Prostate gland (tissue), 2 donors: ENCODE measurements at regions not wholly inside any gene's neighbourhood (a gene's known extent, or its start where the extent isn't known, plus 50 kb on each side); places are given as distances from the start of the nearest gene placed in this dataset.

Experiments
- DNase-seq: peaks from one replicate; pipeline ENCODE4 v3.0.0-alpha.2; 2019; ENCODE audit warnings: low spot score
- H3K27ac ChIP-seq, 2 donors: fragments of 200-600 bp; sonication (generic); 2 replicates each; pipeline ENCODE4 v1.5.1; 2017 to 2019
- H3K27me3 ChIP-seq: fragments of 200-600 bp; sonication (generic); replicated peaks from 2 replicates; pipeline ENCODE4 v1.5.1; 2019; ENCODE audit not compliant: insufficient read depth
- H3K36me3 ChIP-seq, 2 donors: fragments of 200-600 bp; sonication (generic); 1 replicate in 1 of 2; 2 replicates in 1 of 2; pipeline versions ENCODE4 v1.5.1 to v1.8.1; 2017 to 2019
- H3K4me1 ChIP-seq: fragments of 200-600 bp; sonication (generic); replicated peaks from 2 replicates; pipeline ENCODE4 v1.5.1; 2019
- H3K4me3 ChIP-seq, 2 donors: fragments of 200-600 bp; sonication (generic); 2 replicates each; pipeline ENCODE4 v1.5.1; 2017 to 2019
- H3K9me3 ChIP-seq: fragments of 200-600 bp; sonication (generic); 2 replicates; pipeline ENCODE4 v1.5.1; 2017
- POLR2A ChIP-seq: fragments of 450-650 bp; IDR thresholded peaks from one replicate; pipeline ENCODE4 v1.6.1; 2016; ENCODE audit warnings: antibody characterized with exemption, mild to moderate bottlenecking
- POLR2AphosphoS5 ChIP-seq: sonication (generic); formaldehyde crosslinking; IDR thresholded peaks from one replicate; pipeline ENCODE4 v1.6.1; 2017; ENCODE audit warnings: antibody characterized with exemption
- WGBS: methylation state at CpG from one replicate; pipeline ENCODE4 v1.1.5; 2018; 5-methylcytosine and 5-hydroxymethylcytosine counted together
- intact Hi-C: fragments of 100-400 bp; cut with DNase I; formaldehyde crosslinking; loops from one replicate; pipeline ENCODE4 v1.14.2; 2022
- TF ChIP-seq, protein P1 (sequence below), 4 experiments: fragments of 200-600 bp in 2 of 4; fragments of 450-650 bp in 2 of 4; sonication (generic) in 2 of 4; IDR thresholded peaks; 1 replicate in 3 of 4; 2 replicates in 1 of 4; pipeline ENCODE4 v1.5.1; 2016 to 2019; ENCODE audit warnings: antibody characterized with exemption in 4 of 4, mild to moderate bottlenecking in 2 of 4, moderate library complexity in 2 of 4

- 96% methylated on average over 1 of the region's 1 CpG for WGBS
- no peak for DNase-seq
- intact Hi-C loops = no loop called here
- Histone ChIP-seq H3K27ac (no peak overlapping the region), H3K36me3 (no peaks in the 10 kb centered on the region), H3K27me3 (no peaks in the 10 kb centered on the region), H3K4me1 (peaks cover 12% of the 10 kb centered on the region), H3K4me3 (no peak overlapping the region), H3K9me3 (no peaks in the 10 kb centered on the region)
- no peak for TF ChIP-seq POLR2A
- TF ChIP-seq, protein P1, sequence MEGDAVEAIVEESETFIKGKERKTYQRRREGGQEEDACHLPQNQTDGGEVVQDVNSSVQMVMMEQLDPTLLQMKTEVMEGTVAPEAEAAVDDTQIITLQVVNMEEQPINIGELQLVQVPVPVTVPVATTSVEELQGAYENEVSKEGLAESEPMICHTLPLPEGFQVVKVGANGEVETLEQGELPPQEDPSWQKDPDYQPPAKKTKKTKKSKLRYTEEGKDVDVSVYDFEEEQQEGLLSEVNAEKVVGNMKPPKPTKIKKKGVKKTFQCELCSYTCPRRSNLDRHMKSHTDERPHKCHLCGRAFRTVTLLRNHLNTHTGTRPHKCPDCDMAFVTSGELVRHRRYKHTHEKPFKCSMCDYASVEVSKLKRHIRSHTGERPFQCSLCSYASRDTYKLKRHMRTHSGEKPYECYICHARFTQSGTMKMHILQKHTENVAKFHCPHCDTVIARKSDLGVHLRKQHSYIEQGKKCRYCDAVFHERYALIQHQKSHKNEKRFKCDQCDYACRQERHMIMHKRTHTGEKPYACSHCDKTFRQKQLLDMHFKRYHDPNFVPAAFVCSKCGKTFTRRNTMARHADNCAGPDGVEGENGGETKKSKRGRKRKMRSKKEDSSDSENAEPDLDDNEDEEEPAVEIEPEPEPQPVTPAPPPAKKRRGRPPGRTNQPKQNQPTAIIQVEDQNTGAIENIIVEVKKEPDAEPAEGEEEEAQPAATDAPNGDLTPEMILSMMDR (IDR thresholded peaks at IDR 0.05) = no peak
- no peak for TF ChIP-seq POLR2AphosphoS5
These were observed 264.2 kb downstream of the ZSWIM6 start for GRCh38 chr5:61596265-61596664.

GRCh38 chr5:61597684-61598083, 265.6 kb downstream of the ZSWIM6 start:
- no peaks in the 10 kb centered on the region for H3K36me3 ChIP-seq
- no peaks in the 10 kb centered on the region for H3K27me3 ChIP-seq
- TF ChIP-seq, protein P1 (IDR thresholded peaks at IDR 0.05) = no peak
- TF ChIP-seq POLR2A (no peak), POLR2AphosphoS5 (no peak)
- no peak for DNase-seq
- H3K4me3 ChIP-seq = no peak overlapping the region
- no peak overlapping the region for H3K27ac ChIP-seq
- H3K9me3 ChIP-seq = no peaks in the 10 kb centered on the region
- intact Hi-C loops = no loop called here
- peaks cover 12% of the 10 kb centered on the region for H3K4me1 ChIP-seq

DNA sequence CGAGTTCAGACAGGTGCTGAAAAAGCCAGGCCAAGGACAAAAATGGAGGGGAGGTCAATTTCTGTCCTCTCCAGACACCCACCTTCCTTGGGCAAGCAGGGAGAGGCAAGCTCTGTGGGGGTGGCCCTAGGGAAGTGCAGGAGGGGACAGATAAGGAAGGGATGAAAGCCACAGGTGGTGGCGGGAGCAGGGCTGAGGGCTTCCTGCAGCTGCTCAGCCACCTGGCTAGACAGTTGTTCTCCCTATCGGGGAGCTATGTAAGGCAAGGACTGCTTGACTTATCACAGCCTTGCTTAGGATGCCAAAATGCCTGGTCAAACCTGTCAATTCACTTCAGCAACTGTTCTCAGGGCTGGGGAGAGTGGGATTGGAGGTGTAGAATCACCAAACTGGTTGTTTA, 266.1 kb downstream of the ZSWIM6 start:
- H3K36me3 ChIP-seq = no peaks in the 10 kb centered on the region
- 84% methylated on average over 3 of the region's 3 CpGs for WGBS
- DNase-seq = no peak
- H3K27me3 ChIP-seq = no peaks in the 10 kb centered on the region
- intact Hi-C loops = no loop called here
- H3K4me1 ChIP-seq = peaks cover 12% of the 10 kb centered on the region
- TF ChIP-seq POLR2AphosphoS5 (no peak), POLR2A (no peak)
- TF ChIP-seq, protein P1 (IDR thresholded peaks at IDR 0.05) = no peak
- H3K4me3 ChIP-seq = no peak overlapping the region
- no peaks in the 10 kb centered on the region for H3K9me3 ChIP-seq
- no peak overlapping the region for H3K27ac ChIP-seq

GRCh38 chr5:61599370-61600122, 267.5 kb downstream of the ZSWIM6 start:
- Histone ChIP-seq H3K4me3 (no peak overlapping the region), H3K4me1 (peaks cover 20% of the 10 kb centered on the region), H3K9me3 (no peaks in the 10 kb centered on the region), H3K36me3 (no peaks in the 10 kb centered on the region), H3K27ac (peak overlapping the region; percentile 26 to 52), H3K27me3 (no peaks in the 10 kb centered on the region)
- DNase-seq = peak; percentile 85
- intact Hi-C loops = no loop called here
- TF ChIP-seq POLR2AphosphoS5 (peak; percentile 88), POLR2A (no peak)
- TF ChIP-seq, protein P1 (IDR thresholded peaks at IDR 0.05) = no peak
- 24% methylated on average over 5 of the region's 5 CpGs for WGBS

GRCh38 chr5:61600123-61600444, 268.0 kb downstream of the ZSWIM6 start:
- intact Hi-C loops = no loop called here
- Histone ChIP-seq H3K27ac (peak overlapping the region; percentile 26 to 52), H3K36me3 (no peaks in the 10 kb centered on the region), H3K4me3 (no peak overlapping the region), H3K27me3 (no peaks in the 10 kb centered on the region), H3K9me3 (no peaks in the 10 kb centered on the region), H3K4me1 (peaks cover 20% of the 10 kb centered on the region)
- TF ChIP-seq POLR2A (no peak), POLR2AphosphoS5 (no peak)
- TF ChIP-seq, protein P1 (IDR thresholded peaks at IDR 0.05) = no peak
- DNase-seq = no peak
